ENCODE measurements at regions not wholly inside any gene's neighbourhood (a gene's known extent, or its start where the extent isn't known, plus 50 kb on each side); places are given as distances from the start of the nearest gene placed in this dataset.

- Mint-ChIP-seq H3K4me3 (no peak overlapping the region), H3K27me3 (peaks cover 65% of the 10 kb centered on the region), H3K36me3 (ENCODE audit: low read depth) (no peaks in the 10 kb centered on the region), H3K27ac (no peak overlapping the region), H3K9me3 (no peaks in the 10 kb centered on the region), H3K4me1 (ENCODE audit: low read depth) (no peaks in the 10 kb centered on the region)
These were observed 58.9 kb upstream of the CIBAR2 start for GRCh38 chr16:85171004-85171758.

GRCh38 chr16:85171759-85172454 lies 59.6 kb upstream of the CIBAR2 start:
- H3K27ac Mint-ChIP-seq, result no peak overlapping the region
- no peaks in the 10 kb centered on the region for H3K36me3 Mint-ChIP-seq (ENCODE audit: low read depth)
- H3K9me3 Mint-ChIP-seq, result no peaks in the 10 kb centered on the region
- H3K4me3 Mint-ChIP-seq, result no peak overlapping the region
- H3K27me3 Mint-ChIP-seq, result peaks cover 66% of the 10 kb centered on the region
- no peaks in the 10 kb centered on the region for H3K4me1 Mint-ChIP-seq (ENCODE audit: low read depth)

- H3K9me3 Mint-ChIP-seq, result no peaks in the 10 kb centered on the region
- no peaks in the 10 kb centered on the region for H3K4me1 Mint-ChIP-seq (ENCODE audit: low read depth)
- no peaks in the 10 kb centered on the region for H3K36me3 Mint-ChIP-seq (ENCODE audit: low read depth)
- no peak overlapping the region for H3K27ac Mint-ChIP-seq
- H3K27me3 Mint-ChIP-seq, result peaks cover 67% of the 10 kb centered on the region
- no peak overlapping the region for H3K4me3 Mint-ChIP-seq
These were observed 60.3 kb upstream of the CIBAR2 start for GRCh38 chr16:85172455-85173145.

- no peak overlapping the region for H3K27ac Mint-ChIP-seq
- H3K36me3 Mint-ChIP-seq (ENCODE audit: low read depth), result no peaks in the 10 kb centered on the region
- no peaks in the 10 kb centered on the region for H3K4me1 Mint-ChIP-seq (ENCODE audit: low read depth)
- H3K4me3 Mint-ChIP-seq, result no peak overlapping the region
- no peaks in the 10 kb centered on the region for H3K9me3 Mint-ChIP-seq
- peaks cover 65% of the 10 kb centered on the region for H3K27me3 Mint-ChIP-seq
These were observed 61.1 kb upstream of the CIBAR2 start for GRCh38 chr16:85173146-85173980.

- Mint-ChIP-seq H3K4me3 (no peak overlapping the region), H3K4me1 (ENCODE audit: low read depth) (no peaks in the 10 kb centered on the region), H3K27ac (no peak overlapping the region)
These were observed 61.9 kb upstream of the CIBAR2 start for GRCh38 chr16:85173981-85174751.

GRCh38 chr16:85174871-85175723 lies 62.8 kb upstream of the CIBAR2 start:
- Mint-ChIP-seq H3K4me3 (no peak overlapping the region), H3K4me1 (ENCODE audit: low read depth) (no peaks in the 10 kb centered on the region), H3K36me3 (ENCODE audit: low read depth) (no peaks in the 10 kb centered on the region), H3K27me3 (peaks cover 62% of the 10 kb centered on the region), H3K9me3 (no peaks in the 10 kb centered on the region), H3K27ac (no peak overlapping the region)

More at GRCh38 chr16:85173981-85174751, 61.9 kb upstream of the CIBAR2 start:
- H3K9me3 Mint-ChIP-seq, result no peaks in the 10 kb centered on the region
- H3K36me3 Mint-ChIP-seq (ENCODE audit: low read depth), result no peaks in the 10 kb centered on the region
- peaks cover 62% of the 10 kb centered on the region for H3K27me3 Mint-ChIP-seq

- no peaks in the 10 kb centered on the region for H3K36me3 Mint-ChIP-seq (ENCODE audit: low read depth)
- H3K4me1 Mint-ChIP-seq (ENCODE audit: low read depth), result no peaks in the 10 kb centered on the region
- no peak overlapping the region for H3K27ac Mint-ChIP-seq
- H3K4me3 Mint-ChIP-seq, result no peak overlapping the region
- peaks cover 58% of the 10 kb centered on the region for H3K27me3 Mint-ChIP-seq
- H3K9me3 Mint-ChIP-seq, result no peaks in the 10 kb centered on the region
These were observed 63.5 kb upstream of the CIBAR2 start for GRCh38 chr16:85175724-85176233.

- Mint-ChIP-seq H3K4me1 (ENCODE audit: low read depth) (no peaks in the 10 kb centered on the region), H3K4me3 (no peak overlapping the region), H3K27ac (no peak overlapping the region), H3K27me3 (peaks cover 50% of the 10 kb centered on the region), H3K36me3 (ENCODE audit: low read depth) (no peaks in the 10 kb centered on the region), H3K9me3 (no peaks in the 10 kb centered on the region)
These were observed 64.5 kb upstream of the CIBAR2 start for GRCh38 chr16:85176541-85177447.

- Mint-ChIP-seq H3K36me3 (ENCODE audit: low read depth) (no peaks in the 10 kb centered on the region), H3K27me3 (peaks cover 44% of the 10 kb centered on the region), H3K9me3 (no peaks in the 10 kb centered on the region), H3K4me3 (no peak overlapping the region), H3K4me1 (ENCODE audit: low read depth) (no peaks in the 10 kb centered on the region), H3K27ac (no peak overlapping the region)
These were observed 65.2 kb upstream of the CIBAR2 start for GRCh38 chr16:85177448-85177846.

- no peaks in the 10 kb centered on the region for H3K9me3 Mint-ChIP-seq
- no peak overlapping the region for H3K4me3 Mint-ChIP-seq
- no peaks in the 10 kb centered on the region for H3K36me3 Mint-ChIP-seq (ENCODE audit: low read depth)
- no peaks in the 10 kb centered on the region for H3K4me1 Mint-ChIP-seq (ENCODE audit: low read depth)
- H3K27me3 Mint-ChIP-seq, result peaks cover 37% of the 10 kb centered on the region
- H3K27ac Mint-ChIP-seq, result no peak overlapping the region
These were observed 65.8 kb upstream of the CIBAR2 start for GRCh38 chr16:85178006-85178591.

GRCh38 chr16:85178596-85178995 lies 66.3 kb upstream of the CIBAR2 start:
- H3K4me1 Mint-ChIP-seq (ENCODE audit: low read depth), result no peaks in the 10 kb centered on the region
- no peak overlapping the region for H3K4me3 Mint-ChIP-seq
- H3K36me3 Mint-ChIP-seq (ENCODE audit: low read depth), result no peaks in the 10 kb centered on the region
- no peaks in the 10 kb centered on the region for H3K9me3 Mint-ChIP-seq
- H3K27me3 Mint-ChIP-seq, result peaks cover 32% of the 10 kb centered on the region
- no peak overlapping the region for H3K27ac Mint-ChIP-seq

GRCh38 chr16:85179344-85180046 lies 67.2 kb upstream of the CIBAR2 start:
- peaks cover 2% of the 10 kb centered on the region for H3K9me3 Mint-ChIP-seq

More at GRCh38 chr16:85179344-85180046, 67.2 kb upstream of the CIBAR2 start:
- H3K27ac Mint-ChIP-seq, result no peak overlapping the region
- H3K36me3 Mint-ChIP-seq (ENCODE audit: low read depth), result no peaks in the 10 kb centered on the region
- no peaks in the 10 kb centered on the region for H3K4me1 Mint-ChIP-seq (ENCODE audit: low read depth)
- peaks cover 25% of the 10 kb centered on the region for H3K27me3 Mint-ChIP-seq
- no peak overlapping the region for H3K4me3 Mint-ChIP-seq

Data from stimulated activated naive CD8-positive, alpha-beta T cell treated with anti-CD3 and anti-CD28 coated beads, Interleukin-15, Interleukin-2, amounts not matched to agents 100 ng/mL and 50 ng/mL, for 24 hours (primary cell).